ENCODE measurements at regions not wholly inside any gene's neighbourhood (a gene's known extent, or its start where the extent isn't known, plus 50 kb on each side); places are given as distances from the start of the nearest gene placed in this dataset.

DNA sequence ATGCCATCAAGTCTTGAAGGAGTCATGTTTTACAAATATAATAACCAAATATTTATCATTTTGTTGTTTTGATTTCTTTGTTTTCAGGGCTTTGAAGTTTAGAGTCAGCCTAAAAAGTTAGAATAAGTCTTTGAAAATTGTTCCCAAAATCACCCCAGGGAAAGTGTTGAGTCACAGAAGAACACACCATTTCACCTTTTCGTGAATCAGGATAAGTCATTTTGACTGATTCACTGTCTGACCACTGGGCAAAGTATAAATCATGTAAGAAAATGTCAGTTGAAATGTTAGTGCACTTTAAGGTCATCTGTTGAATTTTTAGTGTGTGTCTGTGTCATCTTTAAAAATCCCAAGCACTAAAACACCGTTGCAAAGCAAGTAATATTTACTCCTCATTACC lies 1320.1 kb downstream of the RPA4 start:
- Histone ChIP-seq H3K4me2 (ENCODE audit: insufficient read depth, insufficient read length, low read length) (no peak overlapping the region), H2BK12ac (ENCODE audit: insufficient read length, low read depth, low read length) (no peak overlapping the region), H3K27ac (ENCODE audit: insufficient read length, low read depth, low read length) (no peak overlapping the region), H3K23ac (ENCODE audit: insufficient read length, low read depth, low read length) (no peak overlapping the region), H3K4me1 (ENCODE audit: insufficient read depth, low read length) (no peaks in the 10 kb centered on the region; the same call in 1 of the 2 replicates), H3K79me2 (ENCODE audit: insufficient read depth, low read length) (no peaks in the 10 kb centered on the region), H2AK5ac (ENCODE audit: insufficient read length, low read length) (no peak overlapping the region), H2BK15ac (ENCODE audit: low read depth, low read length) (no peak overlapping the region), H4K5ac (ENCODE audit: insufficient read length, low read depth, low read length) (no peak overlapping the region), H3T11ph (ENCODE audit: low read length) (no peak overlapping the region), H2BK20ac (ENCODE audit: low read depth, low read length, poor library complexity, severe bottlenecking) (no peak overlapping the region), H3K4ac (ENCODE audit: low read depth, low read length) (no peak overlapping the region), H3K79me1 (ENCODE audit: insufficient read depth, low read depth, low read length, poor library complexity, severe bottlenecking) (no peaks in the 10 kb centered on the region), H3K56ac (ENCODE audit: insufficient read length, low read depth, low read length) (no peak overlapping the region), H4K20me1 (ENCODE audit: control insufficient read depth, insufficient read depth, insufficient read length) (no peaks in the 10 kb centered on the region), H3K14ac (ENCODE audit: insufficient read depth, low read length) (no peak overlapping the region), H3K27me3 (ENCODE audit: insufficient read depth, low read length) (no peaks in the 10 kb centered on the region), H2AFZ (ENCODE audit: low read length) (no peak overlapping the region), H4K8ac (replicated peaks; ENCODE audit: insufficient read length, low read depth, low read length) (no peak overlapping the region), H4K91ac (ENCODE audit: insufficient read length, low read depth, low read length) (no peak overlapping the region), H3K9me3 (ENCODE audit: control insufficient read depth, low read depth, low read length) (no peaks in the 10 kb centered on the region), H2BK5ac (ENCODE audit: insufficient read length, low read length) (no peak overlapping the region), H3K9ac (ENCODE audit: extremely low read depth, insufficient read length, low read length) (no peak overlapping the region), H3K23me2 (ENCODE audit: insufficient read length, low read depth, low read length, poor library complexity, severe bottlenecking) (no peaks in the 10 kb centered on the region), H2BK120ac (ENCODE audit: low read depth, low read length, poor library complexity, severe bottlenecking) (no peak overlapping the region), H3K18ac (ENCODE audit: insufficient read length, low read depth, low read length) (no peak overlapping the region)
- TF ChIP-seq, protein P1, sequence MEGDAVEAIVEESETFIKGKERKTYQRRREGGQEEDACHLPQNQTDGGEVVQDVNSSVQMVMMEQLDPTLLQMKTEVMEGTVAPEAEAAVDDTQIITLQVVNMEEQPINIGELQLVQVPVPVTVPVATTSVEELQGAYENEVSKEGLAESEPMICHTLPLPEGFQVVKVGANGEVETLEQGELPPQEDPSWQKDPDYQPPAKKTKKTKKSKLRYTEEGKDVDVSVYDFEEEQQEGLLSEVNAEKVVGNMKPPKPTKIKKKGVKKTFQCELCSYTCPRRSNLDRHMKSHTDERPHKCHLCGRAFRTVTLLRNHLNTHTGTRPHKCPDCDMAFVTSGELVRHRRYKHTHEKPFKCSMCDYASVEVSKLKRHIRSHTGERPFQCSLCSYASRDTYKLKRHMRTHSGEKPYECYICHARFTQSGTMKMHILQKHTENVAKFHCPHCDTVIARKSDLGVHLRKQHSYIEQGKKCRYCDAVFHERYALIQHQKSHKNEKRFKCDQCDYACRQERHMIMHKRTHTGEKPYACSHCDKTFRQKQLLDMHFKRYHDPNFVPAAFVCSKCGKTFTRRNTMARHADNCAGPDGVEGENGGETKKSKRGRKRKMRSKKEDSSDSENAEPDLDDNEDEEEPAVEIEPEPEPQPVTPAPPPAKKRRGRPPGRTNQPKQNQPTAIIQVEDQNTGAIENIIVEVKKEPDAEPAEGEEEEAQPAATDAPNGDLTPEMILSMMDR (conservative IDR thresholded peaks at IDR 0.05), result no peak
- WGBS (ENCODE audit: extremely low coverage, insufficient read length, low lambda C conversion rate), result no CpG with 5 or more reads among the region's 2 CpGs
- H3K4me3 Mint-ChIP-seq, result no peak overlapping the region
- H3K27me3 Mint-ChIP-seq (ENCODE audit: low read depth), result no peaks in the 10 kb centered on the region
- H3K36me3 Mint-ChIP-seq (ENCODE audit: insufficient read depth in 1 of 3, low read depth in 3 of 3), result peaks cover 0 to 11% (median 1%) of the 10 kb centered on the region in 3 experiments; a peak in 3 of 7 replicates
- H3K27ac Mint-ChIP-seq, result no peak overlapping the region
- H3K4me1 Mint-ChIP-seq, result peaks cover 15 to 17% of the 10 kb centered on the region in 2 experiments
- H3K9me3 Mint-ChIP-seq, result no peaks in the 10 kb centered on the region
- DNase-seq, result no peak

All from H9 (cell line).